Stimulated activated CD8-positive, alpha-beta memory T cell treated with anti-CD3 and anti-CD28 coated beads, Interleukin-4, amount 100 ng/mL, for 48 hours (primary cell): ENCODE measurements at regions not wholly inside any gene's neighbourhood (a gene's known extent, or its start where the extent isn't known, plus 50 kb on each side); places are given as distances from the start of the nearest gene placed in this dataset.

Experiments
- DNase-seq: peaks from one replicate; pipeline ENCODE4 v3.0.0-alpha.2; 2020

- no peak for DNase-seq
Observed at GRCh38 chr22:48276994-48277867, 1514.8 kb downstream of the TBC1D22A start.

- no peak for DNase-seq
Observed at GRCh38 chr22:48275412-48275811, 1513.0 kb downstream of the TBC1D22A start.

DNA sequence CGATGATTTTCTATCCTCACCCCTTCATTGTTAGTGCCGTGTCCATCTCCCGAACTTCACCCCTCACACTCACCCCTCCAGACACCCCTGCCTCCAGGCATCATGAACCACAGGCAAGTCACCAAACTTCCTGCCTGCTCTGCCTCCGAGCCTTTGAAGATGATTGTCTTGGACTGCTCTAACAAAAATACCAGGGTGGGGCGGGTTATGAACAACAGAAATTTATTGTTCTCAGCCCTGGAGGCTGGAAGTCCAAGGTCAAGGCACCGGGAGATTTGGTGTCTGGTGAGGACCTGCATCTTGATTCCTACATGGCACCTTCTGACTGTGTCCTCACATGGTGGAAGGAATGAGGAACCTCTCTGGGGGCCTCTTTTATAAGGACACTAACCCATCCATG is 1508.3 kb downstream of the TBC1D22A start:
- no peak for DNase-seq

DNA sequence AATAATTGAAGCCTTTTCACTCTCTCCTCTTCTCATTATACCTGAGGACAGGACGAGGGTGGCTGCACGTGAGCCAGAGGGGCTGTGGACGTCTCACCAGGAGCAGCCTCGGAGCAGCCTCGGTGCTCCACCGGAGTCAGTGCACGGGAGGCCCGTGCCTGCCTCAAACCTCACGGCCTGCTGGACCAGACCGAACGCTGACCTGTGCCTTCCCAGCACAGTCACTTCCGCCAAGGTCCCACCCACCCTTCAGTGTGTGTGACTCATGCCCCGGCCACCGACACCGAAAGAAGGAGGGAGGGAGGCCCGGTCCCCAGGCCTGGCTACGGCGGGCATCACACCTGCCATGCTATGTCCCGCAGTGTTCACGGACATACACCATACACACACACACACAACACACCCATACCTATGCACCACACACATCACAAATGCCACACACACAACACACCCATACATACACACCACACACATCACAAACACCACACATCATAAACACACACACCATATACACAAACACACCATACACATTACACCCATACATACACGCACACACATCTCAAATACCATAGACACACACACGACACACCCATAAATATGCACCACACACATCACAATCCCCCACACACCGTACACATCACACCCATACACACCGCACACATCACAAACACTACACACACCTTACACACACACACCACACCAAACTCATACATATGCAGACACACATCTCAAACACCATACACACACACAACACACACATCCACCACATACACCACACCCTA is 1506.5 kb downstream of the TBC1D22A start:
- DNase-seq, result no peak

DNA sequence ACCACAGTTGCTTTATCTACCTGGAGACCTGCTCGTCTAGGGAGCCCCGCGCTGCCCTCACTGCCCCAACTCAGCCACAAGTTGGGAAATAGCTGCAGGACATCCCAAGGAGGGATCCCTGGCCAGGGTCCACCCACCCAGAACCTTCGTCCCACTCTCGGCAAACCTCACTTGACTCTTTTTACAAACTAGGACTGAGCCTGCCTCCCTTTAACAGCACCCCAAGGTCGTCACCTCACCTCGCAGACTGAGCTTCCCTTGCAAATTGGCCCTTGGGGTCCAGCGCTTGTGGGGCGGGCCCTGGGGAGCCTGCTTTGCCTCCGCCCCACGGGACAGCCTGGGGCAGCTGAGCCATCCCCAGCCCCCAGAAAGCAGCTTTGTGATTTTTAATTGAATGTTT is 1505.8 kb downstream of the TBC1D22A start:
- DNase-seq, result no peak

DNA sequence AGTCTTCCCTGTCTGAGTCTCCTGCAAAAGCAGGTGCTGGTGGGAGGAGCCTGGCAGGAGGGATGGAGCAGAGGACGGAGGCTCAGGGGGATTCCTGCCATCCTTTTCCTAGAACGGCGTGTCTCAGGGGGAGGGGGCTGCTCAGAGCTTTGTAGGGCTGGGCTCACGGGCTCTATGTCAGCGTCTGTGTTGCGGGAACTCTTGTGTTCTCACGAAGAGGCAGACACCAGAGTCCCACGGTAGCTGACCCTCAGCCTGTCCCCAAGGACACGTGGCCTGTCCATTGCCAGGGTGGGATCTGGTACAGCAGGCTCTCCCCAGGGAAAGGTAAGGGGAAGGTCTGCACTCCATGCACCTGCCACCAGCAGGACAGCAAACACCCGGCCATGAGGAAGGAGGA is 1505.2 kb downstream of the TBC1D22A start:
- no peak for DNase-seq

- DNase-seq, result no peak
Observed at GRCh38 chr22:48265000-48265625, 1502.7 kb downstream of the TBC1D22A start.

DNA sequence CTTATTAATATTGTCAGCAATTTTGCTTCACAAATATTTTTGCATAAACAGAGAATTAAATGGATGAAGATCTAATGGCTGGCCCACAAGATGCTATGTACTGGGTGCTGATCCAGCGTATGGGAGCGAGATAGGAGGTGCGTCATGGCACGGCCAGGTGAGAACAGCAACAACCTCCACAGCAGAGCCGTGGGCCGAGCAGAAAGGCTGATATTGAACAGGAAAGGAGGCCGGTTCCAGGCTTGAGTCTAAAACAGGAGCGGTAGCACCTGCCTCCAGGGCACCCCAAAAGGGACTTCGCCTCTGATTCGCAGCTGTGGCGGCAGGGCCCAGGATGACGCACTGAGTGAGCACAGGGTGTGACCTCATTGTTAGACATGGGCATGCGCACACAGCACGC is 1502.1 kb downstream of the TBC1D22A start:
- DNase-seq, result no peak

DNA sequence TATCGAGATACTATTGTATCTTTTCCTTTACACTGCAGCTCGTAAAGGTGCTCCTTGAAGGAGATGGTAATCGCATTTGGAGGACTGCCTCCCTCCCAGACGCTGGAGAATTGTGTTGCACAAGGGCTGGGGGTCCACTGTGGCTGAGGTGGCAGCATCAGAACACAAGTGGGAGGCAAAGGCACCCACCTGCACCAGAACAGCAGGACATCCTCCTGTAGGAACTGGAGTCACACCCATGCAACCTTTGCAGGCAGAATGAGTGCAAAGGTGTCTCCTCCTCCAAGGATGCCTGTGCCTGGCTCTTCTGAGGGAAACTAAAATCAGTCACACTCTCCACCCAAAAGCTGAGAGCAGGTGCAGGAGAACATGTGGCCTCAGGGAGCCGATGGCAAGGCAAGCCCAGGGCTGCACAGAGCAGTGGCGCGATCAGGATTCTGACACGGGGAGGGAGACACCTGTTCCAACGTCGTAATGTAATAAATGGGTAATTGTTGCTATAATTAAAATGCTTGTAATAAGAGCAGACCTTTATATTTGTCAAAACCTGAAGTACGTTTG is 1501.4 kb downstream of the TBC1D22A start:
- DNase-seq, result no peak

DNA sequence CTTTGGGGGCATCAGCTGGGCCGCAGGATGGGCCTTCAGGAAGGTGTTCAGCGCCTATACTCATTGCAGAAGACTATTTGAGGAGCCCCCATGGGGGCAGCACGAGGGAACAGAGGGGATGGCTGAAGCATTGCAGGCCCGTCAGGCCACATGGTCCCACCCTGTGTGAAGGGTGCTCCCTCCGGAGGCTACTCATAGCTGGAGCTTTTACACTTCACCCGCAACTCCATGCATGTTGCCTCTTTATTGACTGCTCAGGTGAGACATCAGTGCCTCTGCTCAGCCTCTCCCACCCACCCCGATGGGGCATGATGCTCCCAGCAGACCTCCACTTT is 1500.9 kb downstream of the TBC1D22A start:
- no peak for DNase-seq

DNA sequence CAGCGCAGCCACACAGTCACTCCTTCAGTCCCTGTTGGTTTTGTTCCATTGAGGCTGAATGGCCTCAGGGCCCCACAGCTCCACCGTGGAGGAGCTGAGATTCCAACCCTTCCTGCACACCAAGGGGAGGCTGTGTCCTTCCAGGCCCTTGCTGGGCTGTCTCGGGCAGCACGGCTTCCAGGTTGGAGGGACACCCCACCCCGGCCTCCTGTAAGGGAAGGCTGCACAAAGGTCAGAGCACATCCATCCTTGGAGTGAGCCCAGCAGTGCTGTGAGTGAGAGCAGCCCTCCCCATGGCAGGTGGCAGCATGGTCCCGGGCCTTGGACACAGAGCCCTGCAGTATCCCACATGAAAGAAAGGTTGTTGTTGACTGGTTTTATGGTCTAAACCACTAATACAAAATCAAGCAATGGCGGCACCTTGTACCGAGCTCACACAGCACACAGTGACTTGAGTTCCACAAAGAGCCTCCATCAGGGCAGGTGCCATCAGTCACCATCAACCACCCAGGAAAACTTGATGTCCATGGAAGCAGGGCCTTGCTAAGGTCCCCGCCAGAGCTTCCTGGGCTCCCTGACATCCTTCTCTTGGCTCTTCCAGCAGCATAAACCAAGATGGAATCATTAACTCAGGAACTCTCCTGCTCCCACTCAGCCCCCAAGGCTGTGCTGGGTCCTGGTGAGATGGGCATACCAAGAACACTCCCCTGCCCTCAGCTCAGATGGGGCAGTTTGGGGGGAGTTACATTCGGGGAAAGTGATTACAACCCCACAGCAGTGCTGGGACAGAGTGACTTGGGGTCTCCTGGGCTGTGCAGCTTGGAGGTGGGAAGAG is 1500.4 kb downstream of the TBC1D22A start:
- DNase-seq, result no peak

DNA sequence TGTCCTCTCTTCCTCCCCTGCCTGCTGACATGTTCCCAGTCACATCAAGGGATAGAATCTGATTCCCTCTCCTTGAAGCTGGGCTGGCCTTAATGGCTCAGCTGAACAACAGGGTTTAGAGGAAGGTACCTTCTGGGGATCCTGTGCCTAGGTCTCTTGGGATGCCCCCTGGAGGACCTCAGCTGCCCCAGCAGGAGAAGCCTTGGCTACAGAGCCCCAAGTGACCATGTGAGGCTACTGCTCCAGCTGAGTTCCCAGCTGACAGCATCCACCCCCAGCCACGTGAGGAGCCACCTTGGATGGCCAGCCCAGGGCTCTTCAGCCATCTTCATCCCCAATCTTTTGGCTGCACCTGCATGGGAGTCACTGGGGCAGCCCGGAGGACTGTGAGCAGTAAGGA is 1499.3 kb downstream of the TBC1D22A start:
- DNase-seq, result no peak

DNA sequence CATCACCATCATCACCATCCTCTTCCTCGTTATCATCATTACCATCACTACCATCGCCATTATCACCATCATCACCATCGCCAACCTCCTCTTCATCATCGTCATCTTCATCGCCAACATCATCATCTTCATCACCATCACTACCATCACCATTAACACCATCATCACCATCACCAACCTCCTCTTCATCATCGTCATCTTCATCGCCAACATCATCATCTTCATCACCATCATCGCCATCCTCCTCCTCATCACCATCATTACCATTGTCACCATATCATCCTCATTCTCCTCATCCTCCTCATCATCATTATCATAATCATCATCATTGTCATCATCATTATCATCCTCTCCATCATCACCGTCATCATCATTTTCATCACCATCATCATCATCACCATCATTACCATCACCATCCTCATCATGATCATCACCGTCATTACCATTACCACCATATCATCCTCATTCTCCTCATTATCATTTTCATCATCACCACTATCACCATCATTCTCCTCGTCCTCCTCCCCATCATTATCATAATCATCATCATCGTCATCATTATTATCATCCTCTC is 1498.7 kb downstream of the TBC1D22A start:
- no peak for DNase-seq

GRCh38 chr22:48259991-48260670 is 1497.7 kb downstream of the TBC1D22A start:
- no peak for DNase-seq

GRCh38 chr22:48258811-48259210 is 1496.4 kb downstream of the TBC1D22A start:
- no peak for DNase-seq

DNA sequence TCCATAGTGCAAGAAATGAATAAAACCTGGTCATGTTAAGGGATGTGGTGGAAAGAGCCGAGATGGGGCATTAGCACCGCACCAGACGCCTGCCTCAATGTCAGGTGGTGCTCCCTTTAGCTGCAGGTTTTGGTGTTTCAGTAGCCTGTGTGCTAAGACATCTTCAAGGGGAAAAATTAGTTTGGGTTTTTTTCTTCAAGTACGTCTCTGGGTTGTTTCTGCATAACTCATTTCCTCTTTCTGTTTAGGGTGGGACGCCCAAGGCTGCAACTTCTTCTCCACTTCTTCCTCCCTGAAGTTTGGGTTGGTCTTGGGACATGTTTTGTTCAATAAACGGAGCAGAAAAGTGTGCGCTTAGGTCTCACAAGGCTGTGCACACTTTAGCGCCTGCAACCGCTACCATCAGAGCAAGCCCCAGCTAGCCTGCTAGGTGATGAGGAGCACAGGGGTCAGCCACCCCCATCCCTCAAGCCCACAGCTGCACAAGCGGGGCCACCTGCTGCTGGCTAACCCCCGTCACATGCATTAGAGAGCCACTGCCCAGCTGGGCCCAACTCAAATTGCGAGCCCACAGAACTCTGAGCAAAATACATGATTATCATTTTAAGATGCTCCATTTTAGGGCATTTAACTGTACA is 1495.7 kb downstream of the TBC1D22A start:
- DNase-seq, result no peak

DNA sequence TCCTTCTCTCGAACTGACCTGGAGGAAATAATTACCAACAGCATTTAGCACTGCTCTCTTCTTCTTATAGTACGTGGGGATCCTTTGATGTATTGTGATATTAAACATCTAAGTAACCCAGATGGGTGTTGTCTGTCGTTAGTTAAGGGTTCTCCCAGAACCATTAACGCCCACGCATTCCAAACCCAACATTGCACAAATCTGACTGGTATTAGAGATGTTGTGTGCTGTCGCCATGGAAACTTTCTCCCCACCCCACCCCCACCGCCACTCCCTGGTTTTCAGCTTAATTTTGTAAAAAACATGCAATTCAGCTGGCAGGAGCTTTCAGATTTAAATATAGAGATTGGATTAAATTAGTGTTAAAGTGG is 1495.2 kb downstream of the TBC1D22A start:
- no peak for DNase-seq

GRCh38 chr22:48256776-48257684 is 1494.6 kb downstream of the TBC1D22A start:
- no peak for DNase-seq

DNA sequence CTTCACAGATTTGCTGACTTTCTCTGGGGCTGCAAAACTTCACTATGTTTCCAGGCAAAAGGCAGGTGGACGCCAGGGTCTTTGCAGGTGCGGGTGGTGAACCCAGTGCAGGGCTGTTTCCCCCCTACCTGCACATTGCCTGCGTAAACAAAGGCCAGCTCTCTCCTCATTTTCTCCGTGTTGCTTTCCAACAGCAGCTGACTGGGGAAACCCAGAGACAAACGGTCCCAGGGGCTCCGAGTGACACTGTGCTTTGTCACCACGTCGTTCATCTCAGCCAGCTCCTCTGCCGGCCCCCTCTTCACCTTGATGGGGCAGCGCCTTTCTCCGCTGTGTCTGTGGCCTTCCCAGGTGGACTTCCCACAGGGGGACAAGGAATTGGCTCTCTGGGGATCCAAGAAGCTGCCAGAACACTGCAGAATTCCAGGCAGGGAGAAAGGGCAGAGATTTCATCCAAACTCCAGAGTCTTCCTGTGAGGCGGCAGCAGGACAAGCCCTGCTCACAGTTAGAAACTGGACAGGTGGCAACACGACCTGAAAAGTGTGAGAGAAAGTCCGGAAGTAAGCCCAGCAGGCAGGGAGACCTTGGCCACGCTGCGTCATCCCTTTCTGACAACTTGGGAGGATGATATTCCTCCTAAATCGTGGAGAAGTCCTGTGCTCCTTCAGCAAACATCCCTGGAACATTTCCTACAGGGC is 1493.7 kb downstream of the TBC1D22A start:
- DNase-seq, result no peak
